ENCODE measurements at regions not wholly inside any gene's neighbourhood (a gene's known extent, or its start where the extent isn't known, plus 50 kb on each side); places are given as distances from the start of the nearest gene placed in this dataset.

DNA sequence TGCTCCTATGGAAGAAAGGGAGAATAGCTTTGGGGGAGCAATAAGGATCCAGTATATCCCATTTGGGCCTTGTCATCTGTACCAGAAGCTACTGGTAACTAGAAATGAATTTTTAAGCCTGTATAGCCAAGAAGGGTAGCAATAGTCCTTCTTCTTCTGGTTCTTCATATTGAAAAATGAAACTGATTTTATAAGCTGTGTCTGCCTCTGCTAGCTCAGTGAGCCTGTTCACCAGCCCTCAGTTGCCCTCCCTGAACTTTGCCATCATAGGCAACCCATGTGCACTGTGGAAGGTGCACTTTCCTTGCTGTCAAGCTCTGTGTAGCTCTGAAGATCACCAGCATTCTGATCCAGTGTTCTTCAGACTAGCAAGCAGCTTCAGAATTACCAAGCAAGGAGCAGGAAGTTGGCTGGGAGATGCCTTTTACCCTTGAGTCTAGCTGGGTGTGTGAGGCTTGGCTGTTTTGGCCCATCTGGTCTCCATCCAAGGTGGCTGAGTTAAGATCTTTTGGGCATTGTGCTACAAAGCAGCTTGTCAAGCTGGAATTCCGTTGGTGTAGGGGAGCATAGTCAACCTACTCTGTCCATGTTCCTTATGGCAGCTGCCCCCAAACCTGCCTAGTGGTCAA is 55.8 kb upstream of the MGAT5 start:
- TF ChIP-seq, protein P1, sequence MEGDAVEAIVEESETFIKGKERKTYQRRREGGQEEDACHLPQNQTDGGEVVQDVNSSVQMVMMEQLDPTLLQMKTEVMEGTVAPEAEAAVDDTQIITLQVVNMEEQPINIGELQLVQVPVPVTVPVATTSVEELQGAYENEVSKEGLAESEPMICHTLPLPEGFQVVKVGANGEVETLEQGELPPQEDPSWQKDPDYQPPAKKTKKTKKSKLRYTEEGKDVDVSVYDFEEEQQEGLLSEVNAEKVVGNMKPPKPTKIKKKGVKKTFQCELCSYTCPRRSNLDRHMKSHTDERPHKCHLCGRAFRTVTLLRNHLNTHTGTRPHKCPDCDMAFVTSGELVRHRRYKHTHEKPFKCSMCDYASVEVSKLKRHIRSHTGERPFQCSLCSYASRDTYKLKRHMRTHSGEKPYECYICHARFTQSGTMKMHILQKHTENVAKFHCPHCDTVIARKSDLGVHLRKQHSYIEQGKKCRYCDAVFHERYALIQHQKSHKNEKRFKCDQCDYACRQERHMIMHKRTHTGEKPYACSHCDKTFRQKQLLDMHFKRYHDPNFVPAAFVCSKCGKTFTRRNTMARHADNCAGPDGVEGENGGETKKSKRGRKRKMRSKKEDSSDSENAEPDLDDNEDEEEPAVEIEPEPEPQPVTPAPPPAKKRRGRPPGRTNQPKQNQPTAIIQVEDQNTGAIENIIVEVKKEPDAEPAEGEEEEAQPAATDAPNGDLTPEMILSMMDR (IDR thresholded peaks at IDR 0.05): no peak
- TF ChIP-seq EZH2 (IDR thresholded peaks at IDR 0.05; ENCODE audit: borderline replicate concordance, insufficient read depth, low read depth, low read length, poor library complexity, severe bottlenecking): no peak
